Astrocyte (in vitro differentiated cells and primary cell): ENCODE measurements at regions not wholly inside any gene's neighbourhood (a gene's known extent, or its start where the extent isn't known, plus 50 kb on each side); places are given as distances from the start of the nearest gene placed in this dataset.

ENCODE experiments used
- DNase-seq: peaks from one replicate; pipeline ENCODE4 v3.0.0-alpha.2; 2010; ENCODE audit warnings: low read depth
- FAIRE-seq: peaks from 2 replicates; lab custom pipeline; 2011; peaks lifted over from hg19 to GRCh38; lab: Jason Lieb, UNC
- H2AFZ ChIP-seq: 2 replicates; pipeline ENCODE4 v1.6.0; 2012; ENCODE audit warnings: low read depth, low read length, inconsistent platforms
- H3K27ac ChIP-seq: 2 replicates; pipeline ENCODE4 v1.5.1; 2011; ENCODE audit warnings: low read depth, low read length, inconsistent platforms
- H3K27me3 ChIP-seq: 2 replicates; pipeline ENCODE4 v1.6.0; 2011; ENCODE audit warnings: low read length, inconsistent platforms; ENCODE audit not compliant: insufficient read depth
- H3K36me3 ChIP-seq: 2 replicates; pipeline ENCODE4 v1.5.1; 2011; ENCODE audit warnings: low read length, inconsistent platforms; ENCODE audit not compliant: insufficient read depth
- H3K4me1 ChIP-seq: 2 replicates; pipeline ENCODE4 v1.5.1; 2011; ENCODE audit warnings: low read length, inconsistent platforms; ENCODE audit not compliant: insufficient read depth
- H3K4me2 ChIP-seq: 2 replicates; pipeline ENCODE4 v1.6.0; 2012; ENCODE audit warnings: low read length, inconsistent platforms
- H3K4me3 ChIP-seq: 2 replicates; pipeline ENCODE4 v1.5.1; 2011; ENCODE audit warnings: low read depth, mild to moderate bottlenecking, low read length, inconsistent platforms; ENCODE audit not compliant: insufficient read depth
- H3K79me2 ChIP-seq: 2 replicates; pipeline ENCODE4 v1.6.0; 2012; ENCODE audit warnings: mild to moderate bottlenecking, low read length, inconsistent platforms; ENCODE audit not compliant: insufficient read depth
- H3K9ac ChIP-seq: 2 replicates; pipeline ENCODE4 v1.6.0; 2012; ENCODE audit warnings: mild to moderate bottlenecking, low read length, inconsistent platforms
- H3K9me3 ChIP-seq: 2 replicates; pipeline ENCODE4 v1.5.1; 2012; ENCODE audit warnings: low read depth, mild to moderate bottlenecking, low read length, inconsistent platforms; ENCODE audit not compliant: insufficient read depth
- H4K20me1 ChIP-seq: 2 replicates; pipeline ENCODE4 v1.6.0; 2012; ENCODE audit warnings: low read length, inconsistent platforms; ENCODE audit not compliant: insufficient read depth
- H3K27ac Mint-ChIP-seq: one replicate; pipeline ENCODE4 v1.8.0; 2021; ENCODE audit warnings: mild to moderate bottlenecking, mixed read lengths; ENCODE audit not compliant: unreplicated experiment
- H3K27me3 Mint-ChIP-seq: one replicate; pipeline ENCODE4 v1.8.0; 2021; ENCODE audit warnings: low read depth, mixed read lengths; ENCODE audit not compliant: unreplicated experiment
- H3K36me3 Mint-ChIP-seq: one replicate; pipeline ENCODE4 v1.8.0; 2021; ENCODE audit warnings: low read depth, mixed read lengths; ENCODE audit not compliant: unreplicated experiment
- H3K4me1 Mint-ChIP-seq: one replicate; pipeline ENCODE4 v1.8.0; 2021; ENCODE audit warnings: low read depth, mixed read lengths; ENCODE audit not compliant: unreplicated experiment
- H3K4me3 Mint-ChIP-seq: one replicate; pipeline ENCODE4 v1.8.0; 2021; ENCODE audit warnings: mild to moderate bottlenecking, moderate library complexity, mixed read lengths; ENCODE audit not compliant: unreplicated experiment
- H3K9me3 Mint-ChIP-seq: one replicate; pipeline ENCODE4 v1.8.0; 2021; ENCODE audit warnings: mild to moderate bottlenecking, mixed read lengths; ENCODE audit not compliant: unreplicated experiment
- EZH2 ChIP-seq: IDR thresholded peaks from 2 replicates; pipeline ENCODE4 v1.6.1; 2012; ENCODE audit warnings: mild to moderate bottlenecking, low read length, inconsistent platforms; ENCODE audit not compliant: insufficient read depth
- TF ChIP-seq, protein P1 (sequence below): IDR thresholded peaks from 2 replicates; pipeline ENCODE4 v1.5.1; 2011; ENCODE audit warnings: low read depth, mild to moderate bottlenecking, inconsistent platforms, low read length, moderate library complexity; ENCODE audit not compliant: insufficient read depth

DNA sequence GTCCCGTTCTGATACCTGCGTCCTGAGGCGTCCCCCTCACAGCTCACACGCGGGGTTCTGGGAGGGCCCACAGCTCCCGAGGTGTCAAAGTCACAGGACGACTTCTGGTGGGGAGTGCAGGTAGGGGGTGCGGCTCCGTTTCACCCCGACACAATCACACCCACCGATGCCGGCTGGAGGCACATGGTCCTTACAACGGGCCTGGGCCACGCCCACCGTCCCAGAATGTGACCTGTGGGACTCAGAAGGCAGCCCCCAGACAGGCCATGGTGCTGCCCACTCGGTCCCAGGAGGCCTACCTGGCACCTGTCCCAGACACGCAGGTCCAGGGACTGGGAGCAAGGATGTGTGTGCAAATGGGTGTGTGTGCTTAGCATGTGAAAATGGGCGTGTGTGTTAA lies 86.0 kb downstream of the UNCX start:
- no peak overlapping the region for H3K4me3 ChIP-seq
- H3K9ac ChIP-seq = no peak overlapping the region
- Mint-ChIP-seq H3K9me3 (no peaks in the 10 kb centered on the region), H3K4me3 (no peak overlapping the region), H3K36me3 (no peaks in the 10 kb centered on the region), H3K27ac (no peak overlapping the region), H3K4me1 (no peaks in the 10 kb centered on the region), H3K27me3 (peaks cover 19% of the 10 kb centered on the region)
- FAIRE-seq = no peak
- no peaks in the 10 kb centered on the region for H3K4me1 ChIP-seq
- H3K27me3 ChIP-seq = peaks cover 4% of the 10 kb centered on the region
- TF ChIP-seq, protein P1, sequence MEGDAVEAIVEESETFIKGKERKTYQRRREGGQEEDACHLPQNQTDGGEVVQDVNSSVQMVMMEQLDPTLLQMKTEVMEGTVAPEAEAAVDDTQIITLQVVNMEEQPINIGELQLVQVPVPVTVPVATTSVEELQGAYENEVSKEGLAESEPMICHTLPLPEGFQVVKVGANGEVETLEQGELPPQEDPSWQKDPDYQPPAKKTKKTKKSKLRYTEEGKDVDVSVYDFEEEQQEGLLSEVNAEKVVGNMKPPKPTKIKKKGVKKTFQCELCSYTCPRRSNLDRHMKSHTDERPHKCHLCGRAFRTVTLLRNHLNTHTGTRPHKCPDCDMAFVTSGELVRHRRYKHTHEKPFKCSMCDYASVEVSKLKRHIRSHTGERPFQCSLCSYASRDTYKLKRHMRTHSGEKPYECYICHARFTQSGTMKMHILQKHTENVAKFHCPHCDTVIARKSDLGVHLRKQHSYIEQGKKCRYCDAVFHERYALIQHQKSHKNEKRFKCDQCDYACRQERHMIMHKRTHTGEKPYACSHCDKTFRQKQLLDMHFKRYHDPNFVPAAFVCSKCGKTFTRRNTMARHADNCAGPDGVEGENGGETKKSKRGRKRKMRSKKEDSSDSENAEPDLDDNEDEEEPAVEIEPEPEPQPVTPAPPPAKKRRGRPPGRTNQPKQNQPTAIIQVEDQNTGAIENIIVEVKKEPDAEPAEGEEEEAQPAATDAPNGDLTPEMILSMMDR = no peak
- TF ChIP-seq EZH2 = no peak
- no peak overlapping the region for H3K4me2 ChIP-seq
- H3K36me3 ChIP-seq = no peaks in the 10 kb centered on the region
- no peak for DNase-seq
- H4K20me1 ChIP-seq = no peaks in the 10 kb centered on the region
- H2AFZ ChIP-seq = no peak overlapping the region
- no peaks in the 10 kb centered on the region for H3K79me2 ChIP-seq
- H3K27ac ChIP-seq = no peak overlapping the region
- no peaks in the 10 kb centered on the region for H3K9me3 ChIP-seq

DNA sequence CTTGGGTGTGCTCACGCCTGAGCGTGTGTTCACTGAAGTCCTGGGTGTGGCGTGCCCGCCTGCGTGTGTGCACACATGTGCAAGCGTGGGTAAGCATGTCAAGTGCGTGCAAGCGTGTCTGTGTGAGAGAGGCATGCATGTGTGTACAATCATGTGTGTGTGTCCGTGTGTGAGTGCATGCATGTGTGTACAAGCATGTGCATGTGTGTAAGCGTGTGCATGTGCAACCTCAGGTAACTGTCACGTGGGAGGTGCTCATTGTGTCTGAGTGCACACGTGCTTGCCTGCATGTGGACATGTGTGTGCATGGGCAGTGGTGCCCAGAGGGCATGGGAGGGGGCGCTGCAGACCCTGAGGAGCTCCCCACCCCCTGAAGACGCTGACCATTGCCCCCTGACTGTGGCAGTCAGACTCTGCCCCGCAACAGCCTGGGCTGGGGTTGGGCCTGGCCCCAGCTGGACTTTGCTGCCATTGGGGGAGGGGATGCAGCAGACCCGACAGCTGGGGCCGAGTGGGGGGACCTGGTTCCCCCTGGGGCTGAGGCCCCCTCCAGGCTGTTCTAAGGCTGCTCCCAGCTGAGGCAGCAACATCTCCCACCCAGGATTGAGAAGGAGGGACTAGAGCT lies 88.1 kb downstream of the UNCX start:
- DNase-seq = no peak
- no peaks in the 10 kb centered on the region for H3K9me3 Mint-ChIP-seq
- peaks cover 23% of the 10 kb centered on the region for H3K27me3 Mint-ChIP-seq
- no peaks in the 10 kb centered on the region for H3K4me1 Mint-ChIP-seq
- peak overlapping the region; percentile 18 for H2AFZ ChIP-seq
- H3K27ac ChIP-seq = no peak overlapping the region
- H3K4me2 ChIP-seq = no peak overlapping the region
- TF ChIP-seq EZH2 = no peak
- TF ChIP-seq, protein P1 = no peak
- no peak overlapping the region for H3K4me3 ChIP-seq
- H3K79me2 ChIP-seq = no peaks in the 10 kb centered on the region
- H3K9me3 ChIP-seq = no peaks in the 10 kb centered on the region
- H3K4me1 ChIP-seq = no peaks in the 10 kb centered on the region
- H3K36me3 ChIP-seq = no peaks in the 10 kb centered on the region
- FAIRE-seq = no peak
- no peak overlapping the region for H3K4me3 Mint-ChIP-seq
- peaks cover 5% of the 10 kb centered on the region for H3K27me3 ChIP-seq
- no peak overlapping the region for H3K27ac Mint-ChIP-seq
- H4K20me1 ChIP-seq = no peaks in the 10 kb centered on the region
- no peaks in the 10 kb centered on the region for H3K36me3 Mint-ChIP-seq
- no peak overlapping the region for H3K9ac ChIP-seq

DNA sequence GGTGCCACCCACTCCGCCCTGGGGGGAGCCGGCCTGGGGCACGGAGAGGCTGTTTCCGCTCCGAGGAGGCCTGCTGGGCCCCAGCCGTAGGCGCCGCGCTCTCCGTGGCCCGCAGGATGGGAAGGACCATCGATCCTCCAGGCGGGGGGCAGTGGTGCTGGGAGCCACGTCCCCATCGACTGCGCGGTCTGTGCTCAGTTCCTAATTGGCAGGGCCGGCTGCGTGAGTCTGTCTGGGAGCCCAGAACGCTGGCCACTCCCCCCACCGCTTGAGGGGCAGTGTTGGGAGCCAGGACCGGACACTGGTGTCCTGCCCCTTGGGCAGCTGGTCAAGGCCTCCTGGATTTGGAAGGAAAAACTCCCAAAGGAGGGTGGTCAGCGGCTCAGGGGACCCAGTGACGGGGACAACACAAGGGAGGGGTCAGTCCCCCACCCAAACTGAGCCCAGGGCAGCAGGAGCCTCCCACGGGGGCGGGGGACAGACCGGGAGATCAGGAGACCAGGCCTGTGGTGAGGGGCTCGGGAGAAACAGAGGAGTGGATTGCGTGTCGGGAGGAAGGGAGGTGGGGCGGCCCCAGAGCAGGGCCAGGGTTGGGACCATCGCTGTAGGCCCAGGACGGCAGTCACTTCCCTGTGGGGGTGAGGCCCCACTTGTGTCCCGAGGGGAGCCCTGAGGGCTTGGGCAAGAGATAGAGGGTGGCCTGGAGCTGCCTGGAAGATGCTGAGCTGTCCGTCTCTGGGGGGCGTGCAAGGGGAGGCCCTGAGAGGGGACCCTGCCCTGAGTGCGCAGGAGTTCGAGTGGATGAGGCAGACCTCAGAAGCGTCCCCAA lies 89.0 kb downstream of the UNCX start:
- FAIRE-seq = no peak
- H3K27ac ChIP-seq = no peak overlapping the region
- no peak for DNase-seq

More for the DNA sequence above, 89.0 kb downstream of the UNCX start:
- H3K4me3 Mint-ChIP-seq = no peak overlapping the region
- Histone ChIP-seq H3K36me3 (no peaks in the 10 kb centered on the region), H3K4me3 (no peak overlapping the region), H3K9ac (no peak overlapping the region), H3K4me1 (no peaks in the 10 kb centered on the region), H3K4me2 (no peak overlapping the region), H3K9me3 (no peaks in the 10 kb centered on the region), H3K27me3 (peaks cover 5% of the 10 kb centered on the region), H4K20me1 (no peaks in the 10 kb centered on the region), H3K79me2 (no peaks in the 10 kb centered on the region), H2AFZ (no peak overlapping the region)
- TF ChIP-seq, protein P1 = no peak
- no peak for TF ChIP-seq EZH2
- no peaks in the 10 kb centered on the region for H3K4me1 Mint-ChIP-seq
- no peaks in the 10 kb centered on the region for H3K36me3 Mint-ChIP-seq
- no peaks in the 10 kb centered on the region for H3K9me3 Mint-ChIP-seq
- H3K27me3 Mint-ChIP-seq = peaks cover 23% of the 10 kb centered on the region
- H3K27ac Mint-ChIP-seq = no peak overlapping the region
